Calu3 (cell line): ENCODE measurements at regions not wholly inside any gene's neighbourhood (a gene's known extent, or its start where the extent isn't known, plus 50 kb on each side); places are given as distances from the start of the nearest gene placed in this dataset.

Experiments used
- BruUV-seq: library from RNA; stranded (reverse); fragments of 400-500 nt; replicated peaks from 2 replicates; lab custom pipeline; 2021; lab: Mats Ljungman, UMichigan
- CTCF ChIA-PET: fragments of 300-600 bp; sonication (Branson Sonifier 250); formaldehyde crosslinking; loops from one replicate; lab custom pipeline; 2022; ENCODE audit warnings: antibody characterized with exemption; lab: Charles Lee
- DNase-seq: peaks from one replicate; pipeline ENCODE4 v3.0.0; 2022
- H3K27ac Mint-ChIP-seq: one replicate; pipeline ENCODE4 v1.8.0; 2022; ENCODE audit warnings: mixed read lengths; ENCODE audit not compliant: unreplicated experiment
- H3K27me3 Mint-ChIP-seq: one replicate; pipeline ENCODE4 v1.8.0; 2022; ENCODE audit warnings: mixed read lengths; ENCODE audit not compliant: unreplicated experiment
- H3K36me3 Mint-ChIP-seq: one replicate; pipeline ENCODE4 v1.8.0; 2022; ENCODE audit warnings: mild to moderate bottlenecking, moderate library complexity, mixed read lengths; ENCODE audit not compliant: insufficient read depth, unreplicated experiment
- H3K4me1 Mint-ChIP-seq: one replicate; pipeline ENCODE4 v1.8.0; 2022; ENCODE audit warnings: mild to moderate bottlenecking, low read depth, mixed read lengths; ENCODE audit not compliant: unreplicated experiment
- H3K4me3 Mint-ChIP-seq: one replicate; pipeline ENCODE4 v1.8.0; 2022; ENCODE audit warnings: mild to moderate bottlenecking, low read depth, moderate library complexity, mixed read lengths; ENCODE audit not compliant: unreplicated experiment
- H3K9me3 Mint-ChIP-seq: one replicate; pipeline ENCODE4 v1.8.0; 2022; ENCODE audit warnings: low read depth, mixed read lengths; ENCODE audit not compliant: unreplicated experiment
- intact Hi-C: fragments of 100-400 bp; cut with micrococcal nuclease; formaldehyde crosslinking; loops from one replicate; pipeline ENCODE4 v1.10.0; 2022; ENCODE audit not compliant: unreplicated experiment
- TF ChIP-seq, protein P1 (sequence below): fragments of 200-600 bp; IDR thresholded peaks from one replicate; pipeline ENCODE4 v1.8.0; 2022; ENCODE audit warnings: antibody characterized with exemption; ENCODE audit not compliant: unreplicated experiment

DNA sequence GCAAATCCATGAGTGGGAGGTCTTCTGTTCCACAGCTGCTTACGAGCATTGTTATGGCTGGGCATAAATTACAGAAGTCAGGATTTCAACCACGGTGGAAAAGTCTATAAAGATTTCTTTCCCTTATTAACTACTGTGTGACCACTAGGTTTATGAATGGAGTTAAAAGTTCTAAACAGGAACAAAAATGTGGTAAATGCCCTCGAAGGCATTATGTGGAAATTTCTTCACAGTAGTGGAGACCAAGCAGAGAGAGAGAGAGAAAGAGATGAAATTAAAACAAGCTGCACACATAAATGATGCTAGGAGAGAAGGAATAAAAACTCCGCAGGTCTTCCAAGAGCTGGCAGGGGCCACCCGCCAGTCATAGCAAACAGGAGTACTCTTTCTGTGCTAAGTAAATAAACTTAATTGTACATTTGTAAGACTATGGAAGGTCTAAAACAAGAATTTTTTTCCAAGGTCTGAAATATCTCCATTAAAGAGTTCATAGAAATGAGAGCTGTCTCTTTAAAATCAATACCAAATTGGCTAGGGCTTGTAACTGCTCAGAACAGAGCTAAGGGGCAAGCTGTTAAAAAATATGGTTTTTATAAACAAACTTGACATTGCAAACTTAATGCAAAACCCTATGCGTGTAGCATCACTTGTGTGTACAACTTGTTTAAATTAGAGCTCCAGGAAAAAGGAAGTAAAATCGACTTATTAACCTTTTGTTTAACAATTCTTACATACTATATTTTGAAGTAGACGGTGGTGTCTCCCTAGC, 438.2 kb downstream of the MEIS1 start:
- Mint-ChIP-seq H3K27ac (peak overlapping the region; percentile 84), H3K4me3 (peak overlapping the region; percentile 55), H3K36me3 (no peaks in the 10 kb centered on the region), H3K4me1 (peaks cover 47% of the 10 kb centered on the region), H3K27me3 (no peaks in the 10 kb centered on the region), H3K9me3 (no peaks in the 10 kb centered on the region)
- intact Hi-C loops, result loop anchor here (1.0 to 5.0 kb wide), 4 partner anchors 50 to 296 kb away; no protein-coding TSS in a partner anchor
- DNase-seq, result no peak
- CTCF ChIA-PET, result interaction anchor here (0.6 to 1.4 kb wide), 4 partner anchors 46 to 1865 kb away, joined by 3 to 4 read pairs (median 4); no protein-coding TSS in a partner anchor
- no TSS peak for BruUV-seq
- TF ChIP-seq, protein P1, sequence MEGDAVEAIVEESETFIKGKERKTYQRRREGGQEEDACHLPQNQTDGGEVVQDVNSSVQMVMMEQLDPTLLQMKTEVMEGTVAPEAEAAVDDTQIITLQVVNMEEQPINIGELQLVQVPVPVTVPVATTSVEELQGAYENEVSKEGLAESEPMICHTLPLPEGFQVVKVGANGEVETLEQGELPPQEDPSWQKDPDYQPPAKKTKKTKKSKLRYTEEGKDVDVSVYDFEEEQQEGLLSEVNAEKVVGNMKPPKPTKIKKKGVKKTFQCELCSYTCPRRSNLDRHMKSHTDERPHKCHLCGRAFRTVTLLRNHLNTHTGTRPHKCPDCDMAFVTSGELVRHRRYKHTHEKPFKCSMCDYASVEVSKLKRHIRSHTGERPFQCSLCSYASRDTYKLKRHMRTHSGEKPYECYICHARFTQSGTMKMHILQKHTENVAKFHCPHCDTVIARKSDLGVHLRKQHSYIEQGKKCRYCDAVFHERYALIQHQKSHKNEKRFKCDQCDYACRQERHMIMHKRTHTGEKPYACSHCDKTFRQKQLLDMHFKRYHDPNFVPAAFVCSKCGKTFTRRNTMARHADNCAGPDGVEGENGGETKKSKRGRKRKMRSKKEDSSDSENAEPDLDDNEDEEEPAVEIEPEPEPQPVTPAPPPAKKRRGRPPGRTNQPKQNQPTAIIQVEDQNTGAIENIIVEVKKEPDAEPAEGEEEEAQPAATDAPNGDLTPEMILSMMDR, result no peak

DNA sequence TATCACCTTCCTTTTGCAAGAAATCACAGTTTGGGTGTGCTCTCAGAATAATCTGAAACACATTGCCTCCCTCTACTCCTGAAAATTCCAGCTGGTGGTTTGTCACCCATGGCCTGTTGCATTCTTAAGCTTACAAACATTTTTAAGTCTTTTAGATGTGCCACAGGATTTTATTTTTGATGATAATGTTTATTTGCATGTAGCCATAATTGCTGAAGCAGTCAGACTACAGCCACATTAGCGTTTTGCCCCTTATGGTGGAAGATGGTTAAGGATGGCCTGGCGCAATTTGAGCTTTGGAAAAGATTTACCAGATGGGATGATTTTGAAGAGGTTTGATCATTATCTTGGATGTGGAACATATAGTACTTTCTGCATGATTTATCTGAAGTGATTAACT, 439.5 kb downstream of the MEIS1 start:
- BruUV-seq, result no TSS peak
- DNase-seq, result no peak
- H3K4me1 Mint-ChIP-seq, result peaks cover 41% of the 10 kb centered on the region
- H3K4me3 Mint-ChIP-seq, result no peak overlapping the region
- no peaks in the 10 kb centered on the region for H3K27me3 Mint-ChIP-seq
- H3K36me3 Mint-ChIP-seq, result no peaks in the 10 kb centered on the region
- peak overlapping the region; percentile 62 for H3K27ac Mint-ChIP-seq
- intact Hi-C loops, result loop anchor here (5.0 kb wide), 3 partner anchors 53 to 297 kb away; no protein-coding TSS in a partner anchor
- H3K9me3 Mint-ChIP-seq, result no peaks in the 10 kb centered on the region
- TF ChIP-seq, protein P1, result no peak
- CTCF ChIA-PET, result interaction anchor here (0.8 kb wide), 1 partner anchor 50 kb away, joined by 3 read pairs; no protein-coding TSS in a partner anchor

DNA sequence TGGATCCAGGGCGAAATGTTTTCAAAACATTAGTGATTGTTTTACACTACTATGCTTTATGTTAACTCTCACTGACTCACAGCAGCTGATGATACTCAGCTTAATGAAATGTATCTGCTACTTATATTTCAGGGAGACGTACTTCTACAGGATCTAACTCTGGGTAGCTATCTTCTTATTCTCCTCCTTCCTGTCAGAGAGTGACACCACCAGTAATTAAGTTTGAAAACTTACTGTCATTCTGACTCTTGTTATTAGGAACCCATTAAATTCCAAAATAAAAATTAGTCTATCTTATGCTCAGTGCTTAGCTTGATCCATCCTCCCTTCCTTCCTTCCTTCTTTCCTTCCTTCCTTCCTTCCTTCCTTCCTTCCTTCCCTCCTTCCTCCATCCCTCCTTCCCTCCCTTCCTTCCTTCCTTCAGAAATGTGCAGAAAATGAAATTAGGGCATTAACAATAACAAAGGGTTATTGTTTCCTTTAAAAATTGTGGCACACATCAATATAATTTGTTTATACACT, 441.1 kb downstream of the MEIS1 start:
- no peaks in the 10 kb centered on the region for H3K36me3 Mint-ChIP-seq
- DNase-seq, result no peak
- intact Hi-C loops, result no loop called here
- no peak overlapping the region for H3K4me3 Mint-ChIP-seq
- H3K27me3 Mint-ChIP-seq, result no peaks in the 10 kb centered on the region
- no peaks in the 10 kb centered on the region for H3K9me3 Mint-ChIP-seq
- CTCF ChIA-PET, result no interaction called here
- no TSS peak for BruUV-seq
- TF ChIP-seq, protein P1, result no peak
- H3K4me1 Mint-ChIP-seq, result peaks cover 38% of the 10 kb centered on the region
- no peak overlapping the region for H3K27ac Mint-ChIP-seq

DNA sequence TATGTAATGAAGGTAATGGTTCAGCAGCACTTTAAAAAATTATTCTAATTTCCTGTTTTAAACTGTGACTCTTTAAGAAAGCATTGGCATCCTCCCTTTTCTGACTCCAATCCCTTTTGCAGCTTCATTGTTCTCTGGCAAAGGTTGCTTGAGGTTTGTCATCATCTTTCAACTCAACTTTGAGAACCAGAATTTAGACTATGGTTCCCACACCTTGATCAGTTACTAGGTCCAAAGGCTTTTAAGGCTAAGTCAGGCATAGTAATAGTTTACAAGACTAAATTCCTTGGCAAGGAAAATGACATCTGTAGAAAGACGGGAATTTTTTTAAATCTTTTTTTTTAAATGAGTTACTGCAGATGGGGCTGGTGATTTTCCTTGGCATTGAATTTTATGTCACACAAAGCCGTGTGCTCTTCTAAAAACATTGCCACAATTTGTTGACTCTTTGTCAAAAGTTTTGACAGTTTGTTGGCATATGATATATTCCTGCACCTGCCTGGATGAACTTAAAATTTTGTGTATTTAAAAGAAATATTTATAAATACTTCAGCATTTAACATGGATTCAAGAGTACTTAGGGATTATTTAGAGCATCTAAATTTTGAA, 451.0 kb downstream of the MEIS1 start:
- no peak for DNase-seq
- no TSS peak for BruUV-seq
- Mint-ChIP-seq H3K9me3 (peaks cover 4% of the 10 kb centered on the region), H3K4me1 (no peaks in the 10 kb centered on the region), H3K27me3 (no peaks in the 10 kb centered on the region), H3K27ac (no peak overlapping the region), H3K4me3 (no peak overlapping the region), H3K36me3 (no peaks in the 10 kb centered on the region)
- TF ChIP-seq, protein P1, result no peak
- intact Hi-C loops, result no loop called here
- CTCF ChIA-PET, result no interaction called here
